ENCODE measurements at regions not wholly inside any gene's neighbourhood (a gene's known extent, or its start where the extent isn't known, plus 50 kb on each side); places are given as distances from the start of the nearest gene placed in this dataset.
"Not testable (repeated sequence)": the region's sequence is repeated elsewhere in the genome, so short reads cannot be mapped to it uniquely, and the experiment has no call there.

- WGBS, 2 experiments (ENCODE audit: extremely low coverage in 1 of 2, insufficient coverage in 1 of 2, insufficient read length in 1 of 2, insufficient replicate concordance in 2 of 2, low coverage in 1 of 2, low lambda C conversion rate in 2 of 2, missing lambda C conversion rate in 1 of 2) = 100% methylated on average over 1 of the region's 2 CpGs; no CpG with 5 or more reads in 1 of the 2 experiments
- FAIRE-seq; H3K4me2 ChIP-seq (ENCODE audit: insufficient read depth in 1 of 2, low read depth in 2 of 2, low read length in 2 of 2); H2AFZ ChIP-seq (ENCODE audit: low read length); H4K91ac ChIP-seq (replicated peaks; ENCODE audit: insufficient read length, low read length); DNase-seq (ENCODE audit: low read depth in 1 of 2, low spot score in 2 of 2); H2BK5ac ChIP-seq (ENCODE audit: low read depth, low read length); H2AK5ac ChIP-seq (ENCODE audit: low read depth, low read length); H2BK120ac ChIP-seq (replicated peaks; ENCODE audit: low read depth, low read length); H3K23me2 ChIP-seq (ENCODE audit: low read depth, low read length); H3K18ac ChIP-seq (ENCODE audit: extremely low read depth, low read length); H3K4me3 ChIP-seq (ENCODE audit: extremely low read depth in 1 of 4, insufficient read depth in 2 of 4, low read depth in 3 of 4, low read length in 4 of 4); H3K23ac ChIP-seq (ENCODE audit: insufficient read length); H4K20me1 ChIP-seq (replicated peaks in 1 of 2; ENCODE audit: control insufficient read depth in 1 of 2, insufficient read depth in 2 of 2, low read length in 2 of 2); H4K5ac ChIP-seq (ENCODE audit: insufficient read length, low read depth, low read length); H3K79me1 ChIP-seq (ENCODE audit: low read depth, low read length); H3K36me3 ChIP-seq (ENCODE audit: control insufficient read depth in 2 of 4, insufficient read depth in 4 of 4, low read length in 3 of 4); H2BK12ac ChIP-seq (ENCODE audit: low read depth, low read length); H3K9ac ChIP-seq (replicated peaks in 1 of 4; ENCODE audit: extremely low read depth in 1 of 4, low read depth in 3 of 4, low read length in 3 of 4); H2BK20ac ChIP-seq (ENCODE audit: low read length); H3K4me1 ChIP-seq (replicated peaks in 1 of 4; ENCODE audit: control insufficient read depth in 3 of 4, insufficient read depth in 4 of 4, low read length in 3 of 4); H3K27me3 ChIP-seq (replicated peaks in 1 of 4; ENCODE audit: control insufficient read depth in 3 of 4, extremely low read depth in 1 of 4, insufficient read depth in 3 of 4, low read length in 3 of 4); H4K8ac ChIP-seq (ENCODE audit: extremely low read depth, insufficient read depth, low read length); H3K27ac ChIP-seq (ENCODE audit: low read depth, low read length); H3K79me2 ChIP-seq (ENCODE audit: control insufficient read depth in 1 of 2, insufficient read depth in 2 of 2, low read length in 2 of 2); H3K14ac ChIP-seq (ENCODE audit: insufficient read length); POLR2A ChIA-PET (ENCODE audit: partially characterized antibody); H3K9me3 ChIP-seq (ENCODE audit: insufficient read depth in 2 of 2, low read depth in 1 of 2, low read length in 1 of 2); H3K4ac ChIP-seq (replicated peaks; ENCODE audit: insufficient read length, low read depth, low read length); H3K56ac ChIP-seq (replicated peaks; ENCODE audit: insufficient read length, low read depth, low read length); H2BK15ac ChIP-seq (ENCODE audit: low read length): not testable (repeated sequence)
- CTCF ChIA-PET (ENCODE audit: partially characterized antibody) = interaction anchor here (2.1 kb wide), 1 partner anchor 197 kb away, joined by 6 read pairs; no protein-coding TSS in a partner anchor
Observed at GRCh38 chr2:172264820-172265219, 162.1 kb upstream of the DLX2 start.
